ENCODE measurements at regions not wholly inside any gene's neighbourhood (a gene's known extent, or its start where the extent isn't known, plus 50 kb on each side); places are given as distances from the start of the nearest gene placed in this dataset.

DNA sequence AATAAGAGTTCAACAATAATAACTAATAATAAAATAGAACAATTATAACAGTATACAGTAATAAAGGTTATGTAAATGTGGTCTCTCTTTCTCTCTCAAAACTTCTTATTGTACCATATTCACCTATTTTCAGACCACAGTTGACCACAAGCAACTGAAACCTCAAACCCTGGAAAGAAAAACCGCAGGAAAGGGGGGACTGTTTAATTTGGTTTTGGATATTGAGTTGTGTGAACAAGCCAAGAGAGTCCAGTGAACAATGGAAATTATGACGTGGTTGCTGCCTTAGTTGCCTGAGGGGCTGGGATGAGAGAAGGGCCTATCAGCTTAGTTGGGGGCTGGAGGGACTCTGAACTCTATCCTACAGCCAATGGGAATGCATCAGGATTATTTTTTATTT, 178.7 kb upstream of the POU2AF2 start:
- Histone ChIP-seq H2BK5ac (ENCODE audit: low read depth, low read length, poor library complexity) (no peak overlapping the region), H3K14ac (ENCODE audit: low read length) (no peak overlapping the region)
- no peak for DNase-seq

DNA sequence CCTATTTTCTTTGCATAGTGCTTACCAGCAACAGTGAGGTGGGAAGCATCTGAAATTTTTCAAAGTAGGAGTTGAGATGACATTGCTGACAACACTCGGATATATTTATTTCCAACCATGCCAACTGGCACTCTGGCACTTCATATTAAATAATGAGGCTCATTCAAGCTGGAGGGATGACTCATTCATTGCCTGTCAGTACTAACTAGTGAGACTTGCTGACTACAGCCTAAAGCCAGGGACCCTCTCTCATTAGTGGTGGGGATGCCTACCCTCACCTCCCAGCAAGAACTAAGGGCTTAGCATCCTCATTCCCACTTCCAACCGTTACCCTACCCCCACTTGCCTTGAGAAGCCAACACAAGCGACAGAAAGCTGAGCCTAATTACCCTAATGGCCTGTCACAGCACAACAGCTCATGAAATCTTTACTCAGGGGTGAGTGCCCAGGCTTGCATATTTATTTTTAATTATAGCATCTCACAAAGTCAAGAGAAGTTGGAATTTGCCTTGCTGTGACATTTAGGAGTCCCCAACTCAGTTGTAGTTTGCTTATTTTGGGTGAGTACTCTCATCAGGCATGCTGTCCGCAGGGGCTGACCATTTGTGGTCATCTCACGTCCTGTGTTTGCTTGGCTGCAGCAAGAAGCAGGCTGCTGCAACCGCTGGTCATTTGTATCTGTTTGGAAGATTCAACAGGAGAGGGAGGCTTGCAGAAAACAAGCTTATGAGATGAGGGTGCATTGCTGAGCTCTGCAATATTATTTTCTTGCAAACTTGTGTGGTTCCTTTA, 181.6 kb upstream of the POU2AF2 start:
- WGBS (ENCODE audit: extremely low coverage, insufficient coverage, insufficient read length), result no CpG with 5 or more reads among the region's 6 CpGs
- Histone ChIP-seq H3K4me2 (ENCODE audit: low read length) (no peak overlapping the region), H3K4ac (ENCODE audit: low read depth, low read length) (no peak overlapping the region)

More for the DNA sequence above, 178.7 kb upstream of the POU2AF2 start:
- Histone ChIP-seq H2AK5ac (ENCODE audit: low read length) (no peak overlapping the region), H3K18ac (ENCODE audit: low read length) (no peak overlapping the region), H2AFZ (ENCODE audit: insufficient read depth, low read length, poor library complexity) (no peak overlapping the region), H3K27ac (ENCODE audit: low read depth, low read length) (no peak overlapping the region), H3K23ac (ENCODE audit: low read length) (no peak overlapping the region), H4K91ac (ENCODE audit: low read depth, low read length) (no peak overlapping the region), H3K27me3 (ENCODE audit: insufficient read depth, low read length) (no peaks in the 10 kb centered on the region), H3K36me3 (ENCODE audit: control insufficient read depth in 1 of 2, insufficient read depth in 2 of 2, low read length in 2 of 2) (no peaks in the 10 kb centered on the region), H3K4me1 (ENCODE audit: control insufficient read depth in 1 of 2, insufficient read depth in 2 of 2, low read length in 2 of 2) (no peaks in the 10 kb centered on the region), H2BK120ac (ENCODE audit: insufficient read depth, low read length, poor library complexity) (no peak overlapping the region), H3K4me2 (ENCODE audit: low read length) (no peak overlapping the region), H4K12ac (ENCODE audit: low read depth, low read length) (no peak overlapping the region), H3K4ac (ENCODE audit: low read depth, low read length) (no peak overlapping the region), H4K8ac (ENCODE audit: low read depth, low read length) (no peak overlapping the region), H3K79me1 (ENCODE audit: low read length) (no peaks in the 10 kb centered on the region), H3K9ac (ENCODE audit: low read length) (no peak overlapping the region), H3K79me2 (ENCODE audit: control insufficient read depth, insufficient read depth, low read length, poor library complexity) (no peaks in the 10 kb centered on the region), H2BK12ac (ENCODE audit: low read length) (no peak overlapping the region), H3K4me3 (ENCODE audit: low read depth, low read length) (no peak overlapping the region), H3K9me3 (ENCODE audit: insufficient read depth, low read depth, low read length) (no peaks in the 10 kb centered on the region)
- WGBS (ENCODE audit: extremely low coverage, insufficient coverage, insufficient read length), result no CpG with 5 or more reads among the region's 2 CpGs

DNA sequence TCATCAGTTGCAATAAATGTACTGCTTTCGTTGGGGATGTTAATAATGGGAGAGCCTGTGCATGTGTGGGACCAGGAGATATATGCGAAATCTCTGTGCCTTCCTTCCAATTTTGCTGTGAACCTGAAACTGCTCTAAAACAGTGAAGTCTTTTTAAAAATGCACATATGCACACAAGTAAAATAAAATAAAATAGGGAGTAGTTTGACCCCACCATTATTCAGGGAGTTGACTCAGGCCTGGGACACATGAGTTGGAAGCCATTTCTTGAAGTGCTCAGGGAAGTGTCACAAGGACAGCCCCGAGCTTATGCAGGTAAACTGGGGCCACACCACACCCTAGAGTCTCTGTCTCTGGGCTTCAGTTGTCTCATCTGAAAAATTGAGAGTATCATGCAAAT, 183.1 kb upstream of the POU2AF2 start:
- H3K36me3 ChIP-seq (ENCODE audit: control insufficient read depth in 1 of 2, insufficient read depth in 2 of 2, low read length in 2 of 2), result no peaks in the 10 kb centered on the region
- no peak overlapping the region for H3K27ac ChIP-seq (ENCODE audit: low read depth, low read length)
- no peaks in the 10 kb centered on the region for H3K4me1 ChIP-seq (ENCODE audit: control insufficient read depth in 1 of 2, insufficient read depth in 2 of 2, low read length in 2 of 2)
- H3K27me3 ChIP-seq (ENCODE audit: insufficient read depth, low read length), result no peaks in the 10 kb centered on the region
- no peak overlapping the region for H4K12ac ChIP-seq (ENCODE audit: low read depth, low read length)
- H2BK12ac ChIP-seq (ENCODE audit: low read length), result no peak overlapping the region
- no peaks in the 10 kb centered on the region for H3K79me1 ChIP-seq (ENCODE audit: low read length)
- no peak overlapping the region for H3K4ac ChIP-seq (ENCODE audit: low read depth, low read length)
- no peaks in the 10 kb centered on the region for H3K9me3 ChIP-seq (ENCODE audit: insufficient read depth, low read depth, low read length)
- H3K4me3 ChIP-seq (ENCODE audit: low read depth, low read length), result no peak overlapping the region
- no peak overlapping the region for H3K9ac ChIP-seq (ENCODE audit: low read length)
- H4K8ac ChIP-seq (ENCODE audit: low read depth, low read length), result no peak overlapping the region
- no peak overlapping the region for H3K18ac ChIP-seq (ENCODE audit: low read length)
- no peak overlapping the region for H2AK5ac ChIP-seq (ENCODE audit: low read length)
- no CpG with 5 or more reads among the region's 3 CpGs for WGBS (ENCODE audit: extremely low coverage, insufficient coverage, insufficient read length)
- no peak overlapping the region for H3K4me2 ChIP-seq (ENCODE audit: low read length)
- H3K79me2 ChIP-seq (ENCODE audit: control insufficient read depth, insufficient read depth, low read length, poor library complexity), result no peaks in the 10 kb centered on the region
- H2AFZ ChIP-seq (ENCODE audit: insufficient read depth, low read length, poor library complexity), result no peak overlapping the region
- no peak overlapping the region for H4K91ac ChIP-seq (ENCODE audit: low read depth, low read length)
- no peak overlapping the region for H3K14ac ChIP-seq (ENCODE audit: low read length)
- DNase-seq, result no peak
- H3K23ac ChIP-seq (ENCODE audit: low read length), result no peak overlapping the region
- H2BK120ac ChIP-seq (ENCODE audit: insufficient read depth, low read length, poor library complexity), result no peak overlapping the region
- no peak overlapping the region for H2BK5ac ChIP-seq (ENCODE audit: low read depth, low read length, poor library complexity)

More for the DNA sequence above, 181.6 kb upstream of the POU2AF2 start:
- H3K4me3 ChIP-seq (ENCODE audit: low read depth, low read length), result no peak overlapping the region
- no peak overlapping the region for H2AFZ ChIP-seq (ENCODE audit: insufficient read depth, low read length, poor library complexity)
- no peak overlapping the region for H3K9ac ChIP-seq (ENCODE audit: low read length)
- H3K79me1 ChIP-seq (ENCODE audit: low read length), result no peaks in the 10 kb centered on the region
- no peak overlapping the region for H2BK12ac ChIP-seq (ENCODE audit: low read length)
- no peaks in the 10 kb centered on the region for H3K4me1 ChIP-seq (ENCODE audit: control insufficient read depth in 1 of 2, insufficient read depth in 2 of 2, low read length in 2 of 2)
- no peaks in the 10 kb centered on the region for H3K79me2 ChIP-seq (ENCODE audit: control insufficient read depth, insufficient read depth, low read length, poor library complexity)
- no peaks in the 10 kb centered on the region for H3K36me3 ChIP-seq (ENCODE audit: control insufficient read depth in 1 of 2, insufficient read depth in 2 of 2, low read length in 2 of 2)
- H4K91ac ChIP-seq (ENCODE audit: low read depth, low read length), result no peak overlapping the region
- H3K27ac ChIP-seq (ENCODE audit: low read depth, low read length), result no peak overlapping the region
- H2BK120ac ChIP-seq (ENCODE audit: insufficient read depth, low read length, poor library complexity), result no peak overlapping the region
- H2AK5ac ChIP-seq (ENCODE audit: low read length), result no peak overlapping the region
- no peaks in the 10 kb centered on the region for H3K9me3 ChIP-seq (ENCODE audit: insufficient read depth, low read depth, low read length)
- H4K12ac ChIP-seq (ENCODE audit: low read depth, low read length), result no peak overlapping the region
- no peak overlapping the region for H3K14ac ChIP-seq (ENCODE audit: low read length)
- no peaks in the 10 kb centered on the region for H3K27me3 ChIP-seq (ENCODE audit: insufficient read depth, low read length)
- no peak overlapping the region for H3K23ac ChIP-seq (ENCODE audit: low read length)
- no peak for DNase-seq
- H2BK5ac ChIP-seq (ENCODE audit: low read depth, low read length, poor library complexity), result no peak overlapping the region
- H3K18ac ChIP-seq (ENCODE audit: low read length), result no peak overlapping the region
- no peak overlapping the region for H4K8ac ChIP-seq (ENCODE audit: low read depth, low read length)

DNA sequence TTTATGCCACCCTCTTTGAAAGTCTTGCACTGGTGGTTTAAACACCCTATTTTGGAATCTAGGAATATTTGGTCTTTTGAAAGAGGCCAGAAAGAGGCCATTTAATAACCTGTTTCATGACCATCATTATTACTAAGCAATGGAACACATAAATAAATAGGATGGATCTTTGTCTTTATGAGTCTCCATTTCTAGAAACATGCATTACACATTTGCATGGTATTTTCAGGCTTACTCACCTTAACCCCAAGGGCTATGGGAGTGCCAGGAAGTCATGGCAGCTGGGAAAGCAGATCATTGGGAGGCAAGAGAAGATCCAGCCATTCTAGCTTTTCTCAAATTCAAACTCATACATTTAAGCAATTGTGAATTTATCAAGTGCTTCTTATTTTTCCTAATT, 185.8 kb upstream of the POU2AF2 start:
- no peak overlapping the region for H3K4ac ChIP-seq (ENCODE audit: low read depth, low read length)
- H3K23ac ChIP-seq (ENCODE audit: low read length), result no peak overlapping the region
- no peaks in the 10 kb centered on the region for H3K79me1 ChIP-seq (ENCODE audit: low read length)
- no peak overlapping the region for H2BK12ac ChIP-seq (ENCODE audit: low read length)
- H3K18ac ChIP-seq (ENCODE audit: low read length), result no peak overlapping the region
- DNase-seq, result peak; percentile 61 to 79
- no peak overlapping the region for H3K9ac ChIP-seq (ENCODE audit: low read length)
- H3K79me2 ChIP-seq (ENCODE audit: control insufficient read depth, insufficient read depth, low read length, poor library complexity), result no peaks in the 10 kb centered on the region
- H3K4me3 ChIP-seq (ENCODE audit: low read depth, low read length), result no peak overlapping the region
- H3K4me2 ChIP-seq (ENCODE audit: low read length), result no peak overlapping the region
- no peaks in the 10 kb centered on the region for H3K4me1 ChIP-seq (ENCODE audit: control insufficient read depth in 1 of 2, insufficient read depth in 2 of 2, low read length in 2 of 2)
- no peak overlapping the region for H2AFZ ChIP-seq (ENCODE audit: insufficient read depth, low read length, poor library complexity)
- H4K91ac ChIP-seq (ENCODE audit: low read depth, low read length), result no peak overlapping the region
- H4K8ac ChIP-seq (ENCODE audit: low read depth, low read length), result no peak overlapping the region
- no peaks in the 10 kb centered on the region for H3K9me3 ChIP-seq (ENCODE audit: insufficient read depth, low read depth, low read length)
- no peak overlapping the region for H2BK120ac ChIP-seq (ENCODE audit: insufficient read depth, low read length, poor library complexity)
- H3K36me3 ChIP-seq (ENCODE audit: control insufficient read depth in 1 of 2, insufficient read depth in 2 of 2, low read length in 2 of 2), result no peaks in the 10 kb centered on the region
- no peak overlapping the region for H3K27ac ChIP-seq (ENCODE audit: low read depth, low read length)
- H2AK5ac ChIP-seq (ENCODE audit: low read length), result no peak overlapping the region
- H3K14ac ChIP-seq (ENCODE audit: low read length), result no peak overlapping the region
- no peak overlapping the region for H2BK5ac ChIP-seq (ENCODE audit: low read depth, low read length, poor library complexity)
- no peaks in the 10 kb centered on the region for H3K27me3 ChIP-seq (ENCODE audit: insufficient read depth, low read length)
- H4K12ac ChIP-seq (ENCODE audit: low read depth, low read length), result no peak overlapping the region
